ENCODE measurements at regions not wholly inside any gene's neighbourhood (a gene's known extent, or its start where the extent isn't known, plus 50 kb on each side); places are given as distances from the start of the nearest gene placed in this dataset.

DNA sequence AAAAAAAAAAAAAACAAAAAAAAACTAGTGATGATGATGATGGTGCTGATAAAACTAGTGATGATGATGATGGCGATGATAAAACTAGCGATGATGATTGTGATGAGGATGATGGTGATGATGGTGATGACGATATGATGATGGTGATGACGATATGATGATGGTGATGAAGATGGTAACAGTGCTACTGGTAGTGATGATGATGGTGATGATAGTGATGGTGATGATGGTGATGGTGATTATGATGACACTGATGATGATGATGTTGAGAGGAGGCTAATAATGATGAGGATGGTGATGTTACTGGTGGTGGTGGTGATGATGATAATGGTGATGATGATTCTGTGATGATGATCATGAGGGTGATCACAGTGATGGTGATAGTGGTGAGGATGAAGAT is 345.5 kb upstream of the CDH4 start:
- ATAC-seq (ENCODE audit: poor library complexity) = no peak
- H3K27ac ChIP-seq (ENCODE audit: low read depth in 1 of 2, low read length in 2 of 2) = no peak overlapping the region
- no peak overlapping the region for H3K27ac Mint-ChIP-seq
- H3K4me3 Mint-ChIP-seq = no peak overlapping the region
- TF ChIP-seq, protein P1, sequence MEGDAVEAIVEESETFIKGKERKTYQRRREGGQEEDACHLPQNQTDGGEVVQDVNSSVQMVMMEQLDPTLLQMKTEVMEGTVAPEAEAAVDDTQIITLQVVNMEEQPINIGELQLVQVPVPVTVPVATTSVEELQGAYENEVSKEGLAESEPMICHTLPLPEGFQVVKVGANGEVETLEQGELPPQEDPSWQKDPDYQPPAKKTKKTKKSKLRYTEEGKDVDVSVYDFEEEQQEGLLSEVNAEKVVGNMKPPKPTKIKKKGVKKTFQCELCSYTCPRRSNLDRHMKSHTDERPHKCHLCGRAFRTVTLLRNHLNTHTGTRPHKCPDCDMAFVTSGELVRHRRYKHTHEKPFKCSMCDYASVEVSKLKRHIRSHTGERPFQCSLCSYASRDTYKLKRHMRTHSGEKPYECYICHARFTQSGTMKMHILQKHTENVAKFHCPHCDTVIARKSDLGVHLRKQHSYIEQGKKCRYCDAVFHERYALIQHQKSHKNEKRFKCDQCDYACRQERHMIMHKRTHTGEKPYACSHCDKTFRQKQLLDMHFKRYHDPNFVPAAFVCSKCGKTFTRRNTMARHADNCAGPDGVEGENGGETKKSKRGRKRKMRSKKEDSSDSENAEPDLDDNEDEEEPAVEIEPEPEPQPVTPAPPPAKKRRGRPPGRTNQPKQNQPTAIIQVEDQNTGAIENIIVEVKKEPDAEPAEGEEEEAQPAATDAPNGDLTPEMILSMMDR (IDR thresholded peaks at IDR 0.05) = no peak
- peaks cover 3% of the 10 kb centered on the region for H3K9me3 Mint-ChIP-seq
- DNase-seq = no peak
- peaks cover 10% of the 10 kb centered on the region for H3K27me3 Mint-ChIP-seq
- no peaks in the 10 kb centered on the region for H3K36me3 ChIP-seq (ENCODE audit: insufficient read depth, low read length)
- intact Hi-C loops (cut with DNase I, micrococcal nuclease) = no loop called here
- H3K9me3 ChIP-seq (ENCODE audit: control insufficient read depth in 1 of 2, insufficient read depth in 1 of 2, low read length in 2 of 2) = peaks cover 0 to 16% of the 10 kb centered on the region in 2 experiments
- no peaks in the 10 kb centered on the region for H3K4me1 Mint-ChIP-seq (ENCODE audit: low read depth)
- H3K4me1 ChIP-seq (ENCODE audit: insufficient read depth, low read length) = no peaks in the 10 kb centered on the region
- H3K27me3 ChIP-seq (ENCODE audit: control insufficient read depth in 1 of 2, insufficient read depth in 2 of 2, low read length in 2 of 2) = no peaks in the 10 kb centered on the region
- no peaks in the 10 kb centered on the region for H3K36me3 Mint-ChIP-seq (ENCODE audit: low read depth)
- no peak overlapping the region for H3K4me3 ChIP-seq (ENCODE audit: low read length)
- CTCF ChIA-PET = no interaction called here
- POLR2A ChIA-PET = no interaction called here

DNA sequence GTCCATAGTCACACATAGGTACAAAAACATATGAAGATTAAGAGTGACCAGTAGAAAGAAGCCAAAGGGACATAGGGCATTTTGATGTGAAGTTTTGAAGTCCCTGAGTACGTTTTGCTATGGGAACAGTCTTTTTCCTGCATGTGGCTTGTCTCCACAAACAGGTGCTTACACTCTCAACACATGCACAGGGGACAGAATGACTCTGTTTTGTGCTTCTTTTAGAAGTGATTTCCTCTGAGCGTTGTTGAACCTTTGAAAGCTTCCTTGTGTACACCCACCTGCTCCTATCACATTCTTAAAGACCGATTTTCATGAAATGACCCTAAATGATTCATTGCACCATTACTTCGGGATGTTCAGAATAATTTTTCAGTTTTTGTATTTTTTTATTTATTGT is 338.8 kb upstream of the CDH4 start:
- TF ChIP-seq, protein P1 (IDR thresholded peaks at IDR 0.05) = no peak
- Histone ChIP-seq H3K36me3 (ENCODE audit: insufficient read depth, low read length) (no peaks in the 10 kb centered on the region), H3K4me1 (ENCODE audit: insufficient read depth, low read length) (no peaks in the 10 kb centered on the region), H3K27me3 (ENCODE audit: control insufficient read depth in 1 of 2, insufficient read depth in 2 of 2, low read length in 2 of 2) (no peaks in the 10 kb centered on the region), H3K4me3 (ENCODE audit: low read length) (no peak overlapping the region), H3K27ac (ENCODE audit: low read depth in 1 of 2, low read length in 2 of 2) (no peak overlapping the region), H3K9me3 (ENCODE audit: control insufficient read depth in 1 of 2, insufficient read depth in 1 of 2, low read length in 2 of 2) (no peaks in the 10 kb centered on the region)
- POLR2A ChIA-PET = no interaction called here
- peaks cover 5% of the 10 kb centered on the region for H3K9me3 Mint-ChIP-seq
- H3K27ac Mint-ChIP-seq = no peak overlapping the region
- ATAC-seq (ENCODE audit: poor library complexity) = no peak
- no peaks in the 10 kb centered on the region for H3K27me3 Mint-ChIP-seq
- DNase-seq = no peak
- intact Hi-C loops (cut with DNase I, micrococcal nuclease) = no loop called here
- CTCF ChIA-PET = no interaction called here
- H3K4me3 Mint-ChIP-seq = no peak overlapping the region
- no peaks in the 10 kb centered on the region for H3K4me1 Mint-ChIP-seq (ENCODE audit: low read depth)
- H3K36me3 Mint-ChIP-seq (ENCODE audit: low read depth) = no peaks in the 10 kb centered on the region

DNA sequence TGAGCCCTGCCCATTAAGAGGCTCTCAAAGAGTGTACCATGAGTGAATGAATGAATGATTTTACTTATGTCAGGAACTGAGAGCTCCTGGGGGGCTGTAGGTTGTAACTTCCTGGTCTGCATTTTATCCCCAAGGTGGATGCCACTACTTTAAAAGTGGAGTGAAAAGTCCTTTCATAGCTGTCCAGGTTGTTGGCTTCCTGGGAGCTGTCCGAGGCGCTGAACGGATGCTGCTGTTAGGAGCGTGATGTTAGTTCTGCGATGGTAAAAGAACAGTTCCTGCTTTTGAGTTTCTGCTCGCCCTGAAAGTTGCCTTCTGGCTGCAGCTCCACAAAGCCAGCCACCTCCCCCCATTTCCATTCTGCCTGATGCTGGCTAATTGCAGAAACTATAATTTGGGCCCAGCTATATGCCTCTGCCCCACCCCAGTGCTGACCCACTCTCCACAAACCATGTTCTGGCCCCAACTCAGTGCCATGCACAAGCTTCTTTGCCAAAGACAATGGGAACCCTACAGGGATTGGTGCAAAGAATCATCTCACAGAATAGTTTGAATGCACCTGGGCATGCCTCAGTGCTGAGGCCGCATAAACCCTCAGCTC is 330.9 kb upstream of the CDH4 start:
- no peak overlapping the region for H3K27ac ChIP-seq (ENCODE audit: low read depth in 1 of 2, low read length in 2 of 2)
- TF ChIP-seq, protein P1 (IDR thresholded peaks at IDR 0.05) = no peak
- Mint-ChIP-seq H3K27ac (no peak overlapping the region), H3K4me3 (no peak overlapping the region), H3K9me3 (peaks cover 1% of the 10 kb centered on the region), H3K27me3 (peaks cover 8% of the 10 kb centered on the region), H3K36me3 (ENCODE audit: low read depth) (no peaks in the 10 kb centered on the region), H3K4me1 (ENCODE audit: low read depth) (no peaks in the 10 kb centered on the region)
- ATAC-seq (ENCODE audit: poor library complexity) = no peak
- H3K9me3 ChIP-seq (ENCODE audit: control insufficient read depth in 1 of 2, insufficient read depth in 1 of 2, low read length in 2 of 2) = peaks cover 0 to 7% of the 10 kb centered on the region in 2 experiments
- intact Hi-C loops (cut with DNase I, micrococcal nuclease) = no loop called here
- H3K36me3 ChIP-seq (ENCODE audit: insufficient read depth, low read length) = no peaks in the 10 kb centered on the region
- ChIA-PET POLR2A (no interaction called here), CTCF (no interaction called here)
- no peaks in the 10 kb centered on the region for H3K27me3 ChIP-seq (ENCODE audit: control insufficient read depth in 1 of 2, insufficient read depth in 2 of 2, low read length in 2 of 2)
- peak in 4 of 14 experiments; percentile 2 to 24 (median 6) for DNase-seq
- no peak overlapping the region for H3K4me3 ChIP-seq (ENCODE audit: low read length)
- H3K4me1 ChIP-seq (ENCODE audit: insufficient read depth, low read length) = no peaks in the 10 kb centered on the region

Data from CD4-positive, alpha-beta T cell (primary cell).